ENCODE measurements at regions not wholly inside any gene's neighbourhood (a gene's known extent, or its start where the extent isn't known, plus 50 kb on each side); places are given as distances from the start of the nearest gene placed in this dataset.

- DNase-seq (ENCODE audit: low read depth in 1 of 2, low spot score in 1 of 2): no peak
- TF ChIP-seq POLR2AphosphoS5 (IDR thresholded peaks at IDR 0.05; ENCODE audit: low read depth): no peak
- no peak for TF ChIP-seq REST (IDR thresholded peaks at IDR 0.05; ENCODE audit: insufficient replicate concordance, low read depth)
- no peak for TF ChIP-seq CTCF (IDR thresholded peaks at IDR 0.05; ENCODE audit: insufficient read depth, low read length)
- no peak for TF ChIP-seq GABPA (IDR thresholded peaks at IDR 0.05; ENCODE audit: low read depth)
- no peak for TF ChIP-seq SPI1 (IDR thresholded peaks at IDR 0.05; ENCODE audit: borderline replicate concordance, low read depth)
- Histone ChIP-seq H3K27me3 (ENCODE audit: insufficient read depth, poor library complexity, severe bottlenecking) (no peaks in the 10 kb centered on the region), H3K4me3 (replicated peaks; ENCODE audit: insufficient read depth, low read length) (no peak overlapping the region), H3K27ac (replicated peaks) (peak overlapping the region; percentile 11; the same call in 1 of the 2 replicates)
Measured at GRCh38 chr13:69108486-69108885, 999.1 kb upstream of the ATXN8OS start.

- no peak overlapping the region for H3K27ac ChIP-seq (replicated peaks)
- TF ChIP-seq REST (IDR thresholded peaks at IDR 0.05; ENCODE audit: insufficient replicate concordance, low read depth): no peak
- DNase-seq (ENCODE audit: low read depth in 1 of 2, low spot score in 1 of 2): no peak
- H3K27me3 ChIP-seq (ENCODE audit: insufficient read depth, poor library complexity, severe bottlenecking): no peaks in the 10 kb centered on the region
- H3K4me3 ChIP-seq (replicated peaks; ENCODE audit: insufficient read depth, low read length): no peak overlapping the region
Measured at GRCh38 chr13:69107436-69107835, 1000.2 kb upstream of the ATXN8OS start.

DNA sequence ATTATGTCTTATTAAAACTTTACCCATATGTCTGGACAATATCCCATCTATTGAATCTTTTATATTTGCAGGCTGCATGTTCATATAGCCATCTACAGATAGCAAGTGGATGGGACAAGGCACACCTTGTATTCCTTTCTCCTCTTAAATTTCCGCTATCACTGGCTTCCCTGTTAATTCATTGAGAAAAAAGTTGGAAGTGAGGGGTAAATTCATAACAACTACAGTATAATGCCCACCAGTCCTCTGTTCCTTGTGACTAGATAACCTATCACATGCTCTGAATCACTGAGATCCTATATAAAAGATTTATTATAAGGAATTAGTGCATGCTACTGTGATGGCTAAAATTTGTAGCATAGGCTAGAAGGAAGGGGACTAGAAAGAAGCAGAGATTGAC is 1005.8 kb upstream of the ATXN8OS start:
- Histone ChIP-seq H3K27me3 (ENCODE audit: insufficient read depth, poor library complexity, severe bottlenecking) (no peaks in the 10 kb centered on the region), H3K4me3 (replicated peaks; ENCODE audit: insufficient read depth, low read length) (no peak overlapping the region), H3K27ac (replicated peaks) (no peak overlapping the region)
- DNase-seq (ENCODE audit: low read depth in 1 of 2, low spot score in 1 of 2): no peak
- no peak for TF ChIP-seq CTCF (IDR thresholded peaks at IDR 0.05; ENCODE audit: insufficient read depth, low read length)
- TF ChIP-seq REST (IDR thresholded peaks at IDR 0.05; ENCODE audit: insufficient replicate concordance, low read depth): no peak
- TF ChIP-seq GABPA (IDR thresholded peaks at IDR 0.05; ENCODE audit: low read depth): no peak
- TF ChIP-seq SPI1 (IDR thresholded peaks at IDR 0.05; ENCODE audit: borderline replicate concordance, low read depth): no peak
- TF ChIP-seq POLR2AphosphoS5 (IDR thresholded peaks at IDR 0.05; ENCODE audit: low read depth): no peak

GRCh38 chr13:69094485-69094884 is 1013.1 kb upstream of the ATXN8OS start:
- TF ChIP-seq CTCF (IDR thresholded peaks at IDR 0.05; ENCODE audit: insufficient read depth, low read length) (no peak), REST (IDR thresholded peaks at IDR 0.05; ENCODE audit: insufficient replicate concordance, low read depth) (no peak), POLR2AphosphoS5 (IDR thresholded peaks at IDR 0.05; ENCODE audit: low read depth) (no peak), GABPA (IDR thresholded peaks at IDR 0.05; ENCODE audit: low read depth) (no peak), SPI1 (IDR thresholded peaks at IDR 0.05; ENCODE audit: borderline replicate concordance, low read depth) (no peak)
- no peak for DNase-seq (ENCODE audit: low read depth in 1 of 2, low spot score in 1 of 2)
- Histone ChIP-seq H3K4me3 (replicated peaks; ENCODE audit: insufficient read depth, low read length) (no peak overlapping the region), H3K27ac (replicated peaks) (no peak overlapping the region), H3K27me3 (ENCODE audit: insufficient read depth, poor library complexity, severe bottlenecking) (no peaks in the 10 kb centered on the region)

Measured in HL-60 (cell line).